Mesendoderm (in vitro differentiated cells): ENCODE measurements at regions not wholly inside any gene's neighbourhood (a gene's known extent, or its start where the extent isn't known, plus 50 kb on each side); places are given as distances from the start of the nearest gene placed in this dataset.

Source experiments
- DNase-seq: peaks from one replicate; pipeline ENCODE4 v3.0.0; 2013
- H2AK5ac ChIP-seq: 2 replicates; pipeline ENCODE4 v1.6.1; 2013; ENCODE audit warnings: low read length, inconsistent platforms
- H2BK120ac ChIP-seq: 2 replicates; pipeline ENCODE4 v1.6.1; 2013; ENCODE audit warnings: low read depth, mild to moderate bottlenecking, low read length, moderate library complexity, mixed read lengths
- H2BK15ac ChIP-seq: replicated peaks from 2 replicates; pipeline ENCODE4 v1.6.1; 2013; ENCODE audit warnings: low read depth, mild to moderate bottlenecking, moderate library complexity
- H2BK5ac ChIP-seq: 2 replicates; pipeline ENCODE4 v1.6.1; 2013; ENCODE audit warnings: low read length, inconsistent platforms
- H3K18ac ChIP-seq: 2 replicates; pipeline ENCODE4 v1.6.1; 2013; ENCODE audit warnings: mild to moderate bottlenecking, low read length, mixed read lengths
- H3K23ac ChIP-seq: one replicate; pipeline ENCODE4 v1.6.1; 2013; ENCODE audit warnings: low read length
- H3K27ac ChIP-seq: 2 replicates; pipeline ENCODE4 v1.5.1; 2013; ENCODE audit warnings: low read depth, mild to moderate bottlenecking, inconsistent platforms, low read length, moderate library complexity
- H3K27me3 ChIP-seq: 2 replicates; pipeline ENCODE4 v1.6.1; 2013; ENCODE audit warnings: low read length, control low read depth, mild to moderate bottlenecking, inconsistent platforms; ENCODE audit not compliant: insufficient read depth, poor library complexity
- H3K36me3 ChIP-seq: 2 replicates; pipeline ENCODE4 v1.6.1; 2013; ENCODE audit warnings: low read length, inconsistent platforms; ENCODE audit not compliant: control insufficient read depth, insufficient read depth
- H3K4ac ChIP-seq: one replicate; pipeline ENCODE4 v1.6.1; 2013; ENCODE audit warnings: low read depth, mild to moderate bottlenecking, low read length, moderate library complexity
- H3K4me1 ChIP-seq: 2 replicates; pipeline ENCODE4 v1.6.1; 2013; ENCODE audit warnings: low read depth, low read length, inconsistent platforms; ENCODE audit not compliant: control insufficient read depth
- H3K4me2 ChIP-seq: 2 replicates; pipeline ENCODE4 v1.6.1; 2013; ENCODE audit warnings: low read length
- H3K4me3 ChIP-seq: 2 replicates; pipeline ENCODE4 v1.5.1; 2013; ENCODE audit warnings: mild to moderate bottlenecking, low read length
- H3K56ac ChIP-seq: one replicate; pipeline ENCODE4 v1.6.1; 2013; ENCODE audit warnings: low read length
- H3K79me1 ChIP-seq: 2 replicates; pipeline ENCODE4 v1.6.1; 2013; ENCODE audit warnings: low read length, inconsistent platforms
- H3K79me2 ChIP-seq: 2 replicates; pipeline ENCODE4 v1.6.1; 2013; ENCODE audit warnings: mild to moderate bottlenecking, low read length; ENCODE audit not compliant: control insufficient read depth, insufficient read depth
- H3K9ac ChIP-seq: 2 replicates; pipeline ENCODE4 v1.6.1; 2013; ENCODE audit warnings: low read length, inconsistent platforms
- H4K5ac ChIP-seq: one replicate; pipeline ENCODE4 v1.6.1; 2013; ENCODE audit warnings: low read length
- H4K8ac ChIP-seq: one replicate; pipeline ENCODE4 v1.6.1; 2013; ENCODE audit warnings: low read depth, mild to moderate bottlenecking, control low read depth, low read length, moderate library complexity
- WGBS: extraction: QIAGEN DNeasy Blood & Tissue Kit; methylation state at CpG from one replicate; pipeline ENCODE4 v1.1.7; 2013; ENCODE audit warnings: low lambda C conversion rate, missing lambda C conversion rate; ENCODE audit not compliant: insufficient coverage; ENCODE audit errors: extremely low coverage; 5-methylcytosine and 5-hydroxymethylcytosine counted together

GRCh38 chr21:32954353-32954752 lies 71.4 kb upstream of the OLIG2 start:
- H3K4me1 ChIP-seq = no peaks in the 10 kb centered on the region
- H4K8ac ChIP-seq = no peak overlapping the region
- H3K36me3 ChIP-seq = no peaks in the 10 kb centered on the region
- no peak overlapping the region for H3K4ac ChIP-seq
- H3K9ac ChIP-seq = no peak overlapping the region
- no peak overlapping the region for H3K27ac ChIP-seq
- H4K5ac ChIP-seq = no peak overlapping the region
- H3K79me2 ChIP-seq = no peaks in the 10 kb centered on the region
- no peak for DNase-seq
- no peak overlapping the region for H2BK15ac ChIP-seq
- H2BK5ac ChIP-seq = no peak overlapping the region
- no peak overlapping the region for H3K56ac ChIP-seq
- H3K27me3 ChIP-seq = no peaks in the 10 kb centered on the region
- no peak overlapping the region for H3K4me2 ChIP-seq
- H3K18ac ChIP-seq = no peak overlapping the region
- no peak overlapping the region for H2AK5ac ChIP-seq
- no peaks in the 10 kb centered on the region for H3K79me1 ChIP-seq
- no peak overlapping the region for H3K4me3 ChIP-seq
- no peak overlapping the region for H2BK120ac ChIP-seq
- H3K23ac ChIP-seq = no peak overlapping the region
- WGBS = no CpG with 5 or more reads among the region's 7 CpGs

GRCh38 chr21:32955311-32956060 lies 70.2 kb upstream of the OLIG2 start:
- no peak overlapping the region for H4K5ac ChIP-seq
- WGBS = no CpG with 5 or more reads among the region's 20 CpGs
- no peak for DNase-seq
- no peak overlapping the region for H2BK15ac ChIP-seq
- H3K23ac ChIP-seq = no peak overlapping the region
- no peaks in the 10 kb centered on the region for H3K27me3 ChIP-seq
- H4K8ac ChIP-seq = no peak overlapping the region
- H3K27ac ChIP-seq = no peak overlapping the region
- H3K4ac ChIP-seq = no peak overlapping the region
- no peak overlapping the region for H3K18ac ChIP-seq
- no peak overlapping the region for H3K4me3 ChIP-seq
- no peak overlapping the region for H3K9ac ChIP-seq
- H3K4me2 ChIP-seq = no peak overlapping the region
- H2BK120ac ChIP-seq = no peak overlapping the region
- no peaks in the 10 kb centered on the region for H3K79me1 ChIP-seq
- no peak overlapping the region for H3K56ac ChIP-seq
- H2BK5ac ChIP-seq = no peak overlapping the region
- no peak overlapping the region for H2AK5ac ChIP-seq
- no peaks in the 10 kb centered on the region for H3K79me2 ChIP-seq
- H3K4me1 ChIP-seq = no peaks in the 10 kb centered on the region
- no peaks in the 10 kb centered on the region for H3K36me3 ChIP-seq

- H4K5ac ChIP-seq = no peak overlapping the region
- no peak overlapping the region for H3K9ac ChIP-seq
- WGBS = no CpG with 5 or more reads among the region's 10 CpGs
- H2BK120ac ChIP-seq = no peak overlapping the region
- no peak overlapping the region for H3K27ac ChIP-seq
- no peaks in the 10 kb centered on the region for H3K36me3 ChIP-seq
- H3K18ac ChIP-seq = no peak overlapping the region
- H4K8ac ChIP-seq = no peak overlapping the region
- H3K79me2 ChIP-seq = no peaks in the 10 kb centered on the region
- no peak overlapping the region for H2AK5ac ChIP-seq
- no peak overlapping the region for H3K4ac ChIP-seq
- H2BK5ac ChIP-seq = no peak overlapping the region
- H3K79me1 ChIP-seq = no peaks in the 10 kb centered on the region
- no peaks in the 10 kb centered on the region for H3K27me3 ChIP-seq
- no peak overlapping the region for H3K4me2 ChIP-seq
- no peak overlapping the region for H3K56ac ChIP-seq
- DNase-seq = no peak
- H3K23ac ChIP-seq = no peak overlapping the region
- no peak overlapping the region for H2BK15ac ChIP-seq
- no peaks in the 10 kb centered on the region for H3K4me1 ChIP-seq
- no peak overlapping the region for H3K4me3 ChIP-seq
These were observed 69.6 kb upstream of the OLIG2 start for GRCh38 chr21:32956061-32956656.

GRCh38 chr21:32957545-32957944 lies 68.2 kb upstream of the OLIG2 start:
- no CpG with 5 or more reads among the region's 8 CpGs for WGBS
- Histone ChIP-seq H3K27ac (no peak overlapping the region), H3K4ac (no peak overlapping the region), H2BK5ac (no peak overlapping the region), H3K23ac (no peak overlapping the region), H3K9ac (no peak overlapping the region), H3K36me3 (no peaks in the 10 kb centered on the region), H3K56ac (no peak overlapping the region), H4K5ac (no peak overlapping the region), H3K27me3 (no peaks in the 10 kb centered on the region), H3K79me1 (no peaks in the 10 kb centered on the region), H3K4me2 (no peak overlapping the region), H3K79me2 (no peaks in the 10 kb centered on the region), H3K4me1 (no peaks in the 10 kb centered on the region), H2BK120ac (no peak overlapping the region), H3K18ac (no peak overlapping the region), H2AK5ac (no peak overlapping the region), H2BK15ac (no peak overlapping the region), H3K4me3 (no peak overlapping the region), H4K8ac (no peak overlapping the region)
- DNase-seq = no peak

- no peak overlapping the region for H3K4me3 ChIP-seq
- H3K18ac ChIP-seq = no peak overlapping the region
- no peak overlapping the region for H3K4me2 ChIP-seq
- no peak overlapping the region for H4K8ac ChIP-seq
- no peaks in the 10 kb centered on the region for H3K27me3 ChIP-seq
- H3K27ac ChIP-seq = no peak overlapping the region
- H3K56ac ChIP-seq = no peak overlapping the region
- no peak overlapping the region for H3K4ac ChIP-seq
- no peak overlapping the region for H2AK5ac ChIP-seq
- H4K5ac ChIP-seq = no peak overlapping the region
- no peak overlapping the region for H2BK120ac ChIP-seq
- H2BK5ac ChIP-seq = no peak overlapping the region
- H3K4me1 ChIP-seq = no peaks in the 10 kb centered on the region
- no peak overlapping the region for H2BK15ac ChIP-seq
- no peak overlapping the region for H3K23ac ChIP-seq
- no peaks in the 10 kb centered on the region for H3K79me2 ChIP-seq
- H3K79me1 ChIP-seq = no peaks in the 10 kb centered on the region
- DNase-seq = peak; percentile 28
- no peak overlapping the region for H3K9ac ChIP-seq
- WGBS = no CpG with 5 or more reads among the region's 6 CpGs
- H3K36me3 ChIP-seq = no peaks in the 10 kb centered on the region
These were observed 67.3 kb upstream of the OLIG2 start for GRCh38 chr21:32958288-32959002.
